DMS153 (cell line): ENCODE measurements at regions not wholly inside any gene's neighbourhood (a gene's known extent, or its start where the extent isn't known, plus 50 kb on each side); places are given as distances from the start of the nearest gene placed in this dataset.
"Not testable (repeated sequence)": the region's sequence is repeated elsewhere in the genome, so short reads cannot be mapped to it uniquely, and the experiment has no call there.

Source experiments
- DNase-seq: peaks from one replicate; lab custom pipeline; 2025; lab: John Stamatoyannopoulos, UW

DNA sequence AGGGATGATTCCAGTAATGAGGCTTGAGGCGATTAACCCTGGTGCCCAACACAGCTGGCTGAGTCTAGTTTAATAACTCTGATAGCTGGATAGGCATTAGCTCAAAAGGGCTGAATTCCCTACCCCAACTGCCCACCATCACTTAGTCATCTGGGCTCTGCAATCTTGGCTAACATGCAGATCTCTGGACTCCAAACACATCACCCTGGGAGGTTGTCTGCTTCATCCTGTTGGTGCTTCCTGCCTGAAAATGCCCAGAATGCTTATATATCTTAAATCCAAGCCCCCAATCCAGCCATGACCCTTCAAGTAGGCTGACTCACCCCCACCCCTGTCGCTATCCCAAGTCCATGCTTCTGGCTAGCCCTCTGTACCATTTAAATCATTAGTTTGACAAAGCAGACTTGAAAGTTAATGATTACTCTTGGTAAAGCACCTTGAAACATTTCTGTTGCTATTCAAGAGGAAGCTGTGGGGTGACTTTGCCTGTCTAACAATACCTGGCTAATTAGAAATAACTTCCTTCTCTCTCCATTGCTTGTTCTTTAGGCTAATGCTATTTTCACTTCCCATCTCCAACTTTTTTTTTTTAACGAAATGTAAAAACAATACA lies 107.0 kb upstream of the RORA start:
- DNase-seq = no peak

DNA sequence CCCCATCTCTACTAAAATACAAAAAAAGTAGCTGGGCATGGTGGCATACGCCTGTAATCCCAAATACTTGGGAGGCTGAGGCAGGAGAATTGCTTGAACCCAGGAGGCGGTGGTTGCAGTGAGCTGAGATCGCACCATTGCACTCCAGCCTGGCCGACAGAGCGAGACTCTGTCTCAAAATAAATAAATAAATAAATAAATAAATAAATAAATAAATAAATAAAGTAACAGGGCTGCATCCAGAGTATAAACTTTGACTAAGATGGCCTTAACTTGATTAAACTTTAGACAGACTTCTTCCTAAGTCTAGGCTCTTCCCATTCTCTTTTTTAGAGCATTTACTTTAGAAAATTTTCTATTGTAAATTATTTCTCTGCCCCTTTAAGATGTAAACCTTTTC lies 105.6 kb upstream of the RORA start:
- DNase-seq = not testable (repeated sequence)

GRCh38 chr15:61331019-61331418 lies 101.9 kb upstream of the RORA start:
- no peak for DNase-seq

DNA sequence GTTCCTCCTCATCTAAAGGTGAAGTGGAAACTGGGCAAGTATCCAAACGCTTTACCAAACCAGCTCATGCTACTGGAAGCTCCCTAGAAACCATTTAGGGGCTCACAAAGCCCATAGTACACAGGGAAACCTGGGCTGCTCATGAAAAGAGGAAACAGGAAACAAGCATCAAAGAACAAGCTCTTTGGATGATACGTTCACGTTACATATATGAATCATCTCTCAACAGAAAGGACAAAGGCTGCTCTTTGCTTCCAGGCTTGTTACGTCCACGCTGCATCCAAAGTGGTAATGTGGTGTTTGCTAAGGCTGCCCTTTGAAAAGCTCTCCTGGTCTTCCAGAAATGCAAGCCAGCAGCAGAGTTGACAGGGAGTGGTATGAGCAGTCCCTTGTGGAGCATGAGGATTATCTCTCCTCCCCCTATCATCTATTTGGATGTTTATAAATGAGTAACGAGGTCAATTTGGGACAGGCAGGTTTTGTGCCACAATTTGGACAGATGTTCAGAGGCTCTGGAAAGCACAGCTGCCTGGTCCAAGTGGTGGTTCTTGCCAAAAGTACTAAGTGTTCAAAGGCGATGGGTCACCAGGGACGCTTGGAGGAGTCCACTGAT lies 98.0 kb upstream of the RORA start:
- DNase-seq = peak; percentile 99

GRCh38 chr15:61319892-61320291 lies 90.8 kb upstream of the RORA start:
- DNase-seq = no peak

GRCh38 chr15:61318802-61319525 lies 89.9 kb upstream of the RORA start:
- no peak for DNase-seq

DNA sequence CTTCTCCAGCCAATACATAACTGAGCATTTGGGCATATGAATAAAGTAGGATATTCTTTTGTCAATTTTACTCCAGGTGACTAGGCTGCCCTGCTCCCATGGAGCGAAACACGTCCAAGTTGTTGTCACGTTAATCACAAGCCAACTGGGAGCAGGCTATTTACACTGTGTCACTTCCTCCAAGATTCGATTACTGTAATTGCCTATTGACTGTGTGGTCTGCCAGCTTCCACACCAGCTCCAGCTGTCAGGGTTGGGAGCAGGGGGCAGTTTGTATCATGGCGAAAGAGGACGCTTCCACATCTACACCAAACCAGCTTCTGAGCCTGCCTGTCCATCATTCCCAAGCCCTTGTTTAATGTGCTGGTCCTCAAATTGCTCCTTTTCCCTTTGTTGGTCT lies 89.2 kb upstream of the RORA start:
- DNase-seq = peak; percentile 87

GRCh38 chr15:61315471-61315870 lies 86.4 kb upstream of the RORA start:
- DNase-seq = no peak

DNA sequence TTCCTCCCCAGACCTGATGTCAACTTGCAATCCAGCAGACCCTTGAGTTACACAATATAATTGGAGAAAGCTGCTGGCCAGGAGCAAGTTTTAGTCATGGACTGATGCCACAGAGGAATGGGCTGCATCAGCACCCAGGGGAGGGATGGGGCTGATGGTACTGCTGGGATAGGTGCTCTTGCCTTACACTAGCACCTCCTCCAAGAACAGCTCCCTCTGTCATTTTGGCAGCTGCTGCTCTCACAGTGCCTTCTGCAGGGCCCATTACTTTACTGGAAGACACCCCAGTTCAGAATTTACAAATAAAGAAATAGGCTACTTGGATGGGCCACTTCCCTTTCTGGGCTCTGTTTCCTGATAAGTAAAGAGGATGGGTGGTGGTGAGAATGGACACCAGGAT lies 85.3 kb upstream of the RORA start:
- DNase-seq = no peak

GRCh38 chr15:61309617-61310016 lies 80.5 kb upstream of the RORA start:
- DNase-seq = no peak

DNA sequence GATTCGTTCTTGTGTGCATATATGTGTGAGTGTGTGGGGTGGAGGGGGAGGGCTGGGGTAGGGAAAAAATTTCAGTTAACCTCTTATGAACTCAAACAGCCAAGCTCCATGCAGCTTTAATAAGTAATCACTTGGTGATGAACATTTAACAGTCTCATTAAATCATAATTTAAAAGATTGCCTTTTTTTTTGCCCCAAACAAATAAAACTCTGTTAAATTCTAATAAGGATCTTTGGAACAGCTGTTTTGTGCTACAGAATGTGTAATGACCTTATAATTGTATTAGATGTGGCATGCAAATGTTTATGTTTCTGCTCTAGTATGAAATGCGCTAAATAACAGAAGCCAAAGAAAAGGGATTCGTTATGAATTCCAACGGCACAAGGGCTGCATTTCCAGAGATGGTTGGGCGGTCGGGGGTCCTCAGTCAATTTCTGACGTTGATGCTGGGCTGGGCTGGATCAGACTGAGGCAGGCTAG lies 80.0 kb upstream of the RORA start:
- no peak for DNase-seq

GRCh38 chr15:61308437-61308836 lies 79.3 kb upstream of the RORA start:
- no peak for DNase-seq

DNA sequence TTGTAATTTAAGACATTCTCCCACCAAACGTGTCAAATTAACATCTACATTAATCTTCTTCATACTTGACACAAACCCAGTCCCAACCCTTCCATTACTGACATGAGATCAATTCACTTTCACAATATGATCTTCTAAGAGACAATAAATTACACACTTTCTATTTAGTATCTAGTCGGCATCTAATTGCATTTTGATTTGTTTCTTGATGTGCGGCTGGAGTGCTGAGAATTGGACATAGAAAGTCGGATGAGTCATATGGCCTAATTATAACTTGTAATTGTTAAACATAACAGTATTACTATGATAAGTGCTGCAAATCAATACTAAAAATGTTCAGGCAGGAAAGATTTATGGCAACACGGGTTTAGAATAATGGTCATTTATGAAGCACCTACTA lies 78.4 kb upstream of the RORA start:
- DNase-seq = no peak

DNA sequence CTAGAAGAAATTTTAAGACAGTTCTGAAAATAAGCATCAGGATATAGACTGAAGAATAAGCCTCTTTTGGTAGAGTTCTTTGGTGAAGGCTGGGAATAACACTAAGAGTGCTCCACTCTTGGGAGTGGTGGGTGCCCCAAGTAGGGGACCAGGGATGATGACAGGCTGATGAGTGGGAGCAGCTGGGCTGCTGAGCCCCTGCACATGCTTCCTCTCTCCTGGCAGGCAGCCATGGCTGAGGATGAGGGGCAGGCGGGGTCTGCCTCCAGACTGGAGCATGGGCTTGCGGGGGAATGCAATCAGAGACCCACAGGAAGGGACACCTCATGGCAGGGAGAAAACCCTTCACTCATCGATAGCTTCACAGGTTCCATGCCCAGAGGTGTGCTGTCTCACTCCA lies 72.6 kb upstream of the RORA start:
- no peak for DNase-seq

- no peak for DNase-seq
These were observed 70.1 kb upstream of the RORA start for GRCh38 chr15:61299075-61299763.

DNA sequence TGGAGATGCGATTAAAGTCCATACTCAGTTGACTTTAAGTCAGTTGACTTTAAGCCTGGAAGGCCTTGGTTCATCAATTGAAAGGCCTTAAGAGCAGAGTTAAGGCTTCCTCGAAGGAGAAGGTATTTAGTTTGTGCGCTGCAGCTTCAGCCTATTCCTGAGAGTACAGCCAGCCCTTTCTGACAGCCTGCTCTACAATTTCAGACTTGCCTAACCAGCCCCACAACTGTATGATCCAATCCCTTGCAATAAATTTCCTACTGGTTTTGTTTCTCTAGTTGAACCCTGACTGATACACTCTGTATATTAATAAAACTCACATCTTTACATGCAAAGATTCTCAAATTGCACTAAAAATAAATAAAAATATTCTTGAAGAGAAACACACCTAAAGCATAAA lies 66.1 kb upstream of the RORA start:
- no peak for DNase-seq

DNA sequence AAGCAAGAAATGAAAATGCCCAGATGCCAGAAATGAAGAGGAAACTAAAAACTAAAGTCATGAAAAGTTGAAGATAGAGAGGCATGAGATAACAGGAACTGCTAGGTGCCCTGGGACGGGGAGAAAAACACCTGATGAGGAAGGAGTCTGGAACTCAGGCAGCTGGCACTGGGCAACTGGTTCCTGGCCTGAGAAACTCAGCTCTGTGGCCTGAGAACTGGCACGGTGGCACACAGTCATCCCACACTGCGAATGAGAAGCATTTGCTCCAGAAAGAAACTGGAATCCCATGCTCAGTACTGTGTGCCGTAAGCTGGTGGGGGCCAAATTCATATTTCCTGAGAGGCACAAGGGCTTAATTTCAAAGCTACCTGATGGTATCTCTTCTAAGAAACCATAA lies 53.6 kb upstream of the RORA start:
- no peak for DNase-seq

GRCh38 chr15:61281328-61281727 lies 52.2 kb upstream of the RORA start:
- DNase-seq = no peak
